CD14-positive monocyte (primary cell): ENCODE measurements at regions not wholly inside any gene's neighbourhood (a gene's known extent, or its start where the extent isn't known, plus 50 kb on each side); places are given as distances from the start of the nearest gene placed in this dataset.
A peak's percentile ranks its signal among the peaks of the same experiment; 100 is the strongest.

Experiments used
- DNase-seq, 3 donors: peaks; one replicate each; pipeline ENCODE4 v3.0.0-alpha.2; 2011 to 2022
- H2AFZ ChIP-seq: 2 replicates; pipeline ENCODE4 v1.6.0; 2012; ENCODE audit warnings: mild to moderate bottlenecking, low read depth, low read length, inconsistent platforms; ENCODE audit not compliant: insufficient read depth, poor library complexity, severe bottlenecking
- H3K27ac ChIP-seq, 2 donors: 1 replicate in 1 of 2; 2 replicates in 1 of 2; pipeline ENCODE4 v1.5.1; 2012 to 2013; ENCODE audit warnings: low read length in 2 of 2, control low read depth in 1 of 2, inconsistent platforms in 1 of 2, low read depth in 1 of 2, mild to moderate bottlenecking in 1 of 2
- H3K27me3 ChIP-seq, 2 donors: one replicate each; pipeline versions ENCODE4 v1.6.0 to v1.6.1; 2011 to 2013; ENCODE audit warnings: low read length in 2 of 2; ENCODE audit not compliant: control insufficient read depth in 2 of 2, insufficient read depth in 2 of 2
- H3K36me3 ChIP-seq, 2 donors: replicated peaks in 1 of 2; 1 replicate in 1 of 2; 2 replicates in 1 of 2; pipeline versions ENCODE4 v1.5.1 to v1.6.1; 2012 to 2013; ENCODE audit warnings: low read length in 2 of 2, control low read depth in 1 of 2, inconsistent platforms in 1 of 2, mild to moderate bottlenecking in 1 of 2; ENCODE audit not compliant: insufficient read depth in 2 of 2, control insufficient read depth in 1 of 2
- H3K4me1 ChIP-seq, 2 donors: 1 replicate in 1 of 2; 2 replicates in 1 of 2; pipeline versions ENCODE4 v1.5.1 to v1.6.1; 2012 to 2013; ENCODE audit warnings: low read length in 2 of 2, control low read depth in 1 of 2, inconsistent platforms in 1 of 2, mild to moderate bottlenecking in 1 of 2, moderate library complexity in 1 of 2; ENCODE audit not compliant: insufficient read depth in 2 of 2, control insufficient read depth in 1 of 2
- H3K4me2 ChIP-seq: replicated peaks from 2 replicates; pipeline ENCODE3; 2012; ENCODE audit warnings: low read length, moderate library complexity, mild to moderate bottlenecking; ENCODE audit not compliant: poor library complexity, severe bottlenecking; ENCODE audit errors: extremely low read depth
- H3K4me3 ChIP-seq, 3 experiments: fragments of 200-600 bp in 1 of 3; sonication (generic) in 1 of 3; replicated peaks in 1 of 3; 1 replicate in 2 of 3; 2 replicates in 1 of 3; pipeline ENCODE4 v1.5.1; 2011 to 2013; ENCODE audit warnings: low read length in 3 of 3, mild to moderate bottlenecking in 3 of 3, control low read depth in 2 of 3, low read depth in 2 of 3, inconsistent platforms in 1 of 3, moderate library complexity in 1 of 3
- H3K79me2 ChIP-seq: 2 replicates; pipeline ENCODE4 v1.6.0; 2012; ENCODE audit warnings: mild to moderate bottlenecking, control low read depth, inconsistent platforms, low read length, moderate library complexity; ENCODE audit not compliant: insufficient read depth
- H3K9ac ChIP-seq: 2 replicates; pipeline ENCODE4 v1.6.0; 2017; ENCODE audit warnings: low read length, mild to moderate bottlenecking; ENCODE audit not compliant: insufficient read depth, poor library complexity, severe bottlenecking
- H3K9me3 ChIP-seq, 2 donors: replicated peaks in 1 of 2; 1 replicate in 1 of 2; 2 replicates in 1 of 2; pipeline versions ENCODE4 v1.5.1 to v1.6.1; 2012 to 2013; ENCODE audit warnings: low read length in 2 of 2, control low read depth in 1 of 2; ENCODE audit not compliant: control insufficient read depth in 1 of 2, insufficient read depth in 1 of 2
- H4K20me1 ChIP-seq: 2 replicates; pipeline ENCODE4 v1.6.0; 2012; ENCODE audit warnings: mild to moderate bottlenecking, low read length, control low read depth, moderate library complexity; ENCODE audit not compliant: insufficient read depth
- H3K27ac Mint-ChIP-seq, 7 donors: one replicate each; pipeline ENCODE4 v1.8.0; 2020; ENCODE audit warnings: mild to moderate bottlenecking in 7 of 7, mixed read lengths in 7 of 7, moderate library complexity in 6 of 7, inconsistent platforms in 2 of 7
- H3K27me3 Mint-ChIP-seq, 3 donors: one replicate each; pipeline ENCODE4 v1.8.0; 2021 to 2022; ENCODE audit warnings: low read depth in 3 of 3, mild to moderate bottlenecking in 3 of 3, mixed read lengths in 3 of 3, moderate library complexity in 3 of 3, inconsistent platforms in 1 of 3
- H3K36me3 Mint-ChIP-seq, 2 donors: one replicate each; pipeline ENCODE4 v1.8.0; 2020; ENCODE audit warnings: mixed read lengths in 2 of 2, inconsistent platforms in 1 of 2, mild to moderate bottlenecking in 1 of 2
- H3K4me1 Mint-ChIP-seq: one replicate; pipeline ENCODE4 v1.8.0; 2020; ENCODE audit warnings: mild to moderate bottlenecking, mixed read lengths
- H3K4me3 Mint-ChIP-seq, 2 donors: one replicate each; pipeline ENCODE4 v1.8.0; 2020; ENCODE audit warnings: mild to moderate bottlenecking in 2 of 2, mixed read lengths in 2 of 2, moderate library complexity in 1 of 2
- H3K9me3 Mint-ChIP-seq, 7 donors: one replicate each; pipeline ENCODE4 v1.8.0; 2020 to 2022; ENCODE audit warnings: mixed read lengths in 7 of 7, mild to moderate bottlenecking in 6 of 7, moderate library complexity in 6 of 7, inconsistent platforms in 2 of 7
- CTCF ChIP-seq: fragments of 200-600 bp; IDR thresholded peaks from one replicate; pipeline ENCODE4 v1.8.0; 2022; ENCODE audit warnings: antibody characterized with exemption, mild to moderate bottlenecking
- WGBS: methylation state at CpG from one replicate; pipeline ENCODE4 v1.1.5; 2013; ENCODE audit warnings: missing lambda C conversion rate; ENCODE audit not compliant: insufficient coverage; 5-methylcytosine and 5-hydroxymethylcytosine counted together
- intact Hi-C, 2 donors: fragments of 100-400 bp; cut with micrococcal nuclease; formaldehyde crosslinking; loops; one replicate each; pipeline versions ENCODE4 v1.15.0 to v1.15.1; 2023

DNA sequence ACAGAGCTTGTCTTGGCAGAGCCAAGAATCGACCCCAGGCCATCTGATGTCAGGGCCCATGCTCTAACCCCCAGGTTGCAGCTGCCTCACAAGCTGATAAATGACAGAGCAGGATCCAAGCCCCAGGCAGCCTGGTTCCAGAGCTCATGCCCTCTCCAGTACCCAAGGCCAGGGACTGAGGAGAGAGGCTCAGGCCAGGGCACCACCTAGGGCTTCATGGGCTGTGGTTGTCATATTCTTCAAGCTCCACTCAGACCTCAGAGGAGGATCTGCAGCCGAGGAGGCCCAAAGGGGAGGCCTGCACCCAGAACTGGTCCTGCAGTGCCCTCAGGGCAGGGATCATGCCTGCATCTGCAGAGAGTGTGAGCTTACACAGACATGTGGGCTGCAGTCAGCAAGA lies 301.1 kb downstream of the MATN1 start:
- Mint-ChIP-seq H3K27ac (no peak overlapping the region), H3K4me3 (no peak overlapping the region), H3K27me3 (peaks cover 4 to 7% (median 6%) of the 10 kb centered on the region in 3 donors), H3K9me3 (peaks cover 0 to 1% (median 0%) of the 10 kb centered on the region in 7 donors), H3K4me1 (no peaks in the 10 kb centered on the region), H3K36me3 (no peaks in the 10 kb centered on the region)
- Histone ChIP-seq H3K4me2 (no peak overlapping the region), H4K20me1 (no peaks in the 10 kb centered on the region), H3K4me3 (no peak overlapping the region), H3K27ac (no peak overlapping the region), H3K79me2 (no peaks in the 10 kb centered on the region), H3K9me3 (no peaks in the 10 kb centered on the region), H3K4me1 (no peaks in the 10 kb centered on the region), H3K36me3 (no peaks in the 10 kb centered on the region), H3K9ac (no peak overlapping the region), H2AFZ (no peak overlapping the region), H3K27me3 (no peaks in the 10 kb centered on the region)
- DNase-seq, result no peak
- intact Hi-C loops, result no loop called here
- WGBS, result 64% methylated on average over 2 of the region's 2 CpGs
- TF ChIP-seq CTCF, result no peak

- Histone ChIP-seq H3K79me2 (no peaks in the 10 kb centered on the region), H3K4me1 (no peaks in the 10 kb centered on the region), H3K27ac (no peak overlapping the region), H3K4me3 (no peak overlapping the region), H3K27me3 (no peaks in the 10 kb centered on the region), H4K20me1 (no peaks in the 10 kb centered on the region), H3K9me3 (no peaks in the 10 kb centered on the region), H3K4me2 (no peak overlapping the region), H3K36me3 (no peaks in the 10 kb centered on the region), H2AFZ (no peak overlapping the region), H3K9ac (no peak overlapping the region)
- peak overlapping the region in 1 of 7 donors; percentile 39 for H3K27ac Mint-ChIP-seq
- no peak overlapping the region for H3K4me3 Mint-ChIP-seq
- DNase-seq, result no peak
- WGBS, result 71% methylated on average over 4 of the region's 7 CpGs
- intact Hi-C loops, result no loop called here
- H3K27me3 Mint-ChIP-seq, result peaks cover 0 to 5% (median 3%) of the 10 kb centered on the region in 3 donors
- no peaks in the 10 kb centered on the region for H3K36me3 Mint-ChIP-seq
- TF ChIP-seq CTCF, result no peak
- H3K4me1 Mint-ChIP-seq, result no peaks in the 10 kb centered on the region
- H3K9me3 Mint-ChIP-seq, result no peaks in the 10 kb centered on the region
Measured at GRCh38 chr1:30420519-30421050, 302.8 kb downstream of the MATN1 start.
